IPS-18a (cell line): ENCODE measurements at regions not wholly inside any gene's neighbourhood (a gene's known extent, or its start where the extent isn't known, plus 50 kb on each side); places are given as distances from the start of the nearest gene placed in this dataset.
"Not testable (repeated sequence)": the region's sequence is repeated elsewhere in the genome, so short reads cannot be mapped to it uniquely, and the experiment has no call there.

Experiments used
- H3K27ac ChIP-seq: one replicate; pipeline ENCODE4 v1.5.1; 2013; ENCODE audit warnings: low read length
- H3K27me3 ChIP-seq: one replicate; pipeline ENCODE4 v1.6.1; 2013; ENCODE audit warnings: mild to moderate bottlenecking, low read length; ENCODE audit not compliant: control insufficient read depth, insufficient read depth
- H3K36me3 ChIP-seq: one replicate; pipeline ENCODE4 v1.6.1; 2013; ENCODE audit warnings: low read depth, low read length; ENCODE audit not compliant: control insufficient read depth
- H3K4me1 ChIP-seq: one replicate; pipeline ENCODE4 v1.6.1; 2013; ENCODE audit warnings: low read depth, low read length; ENCODE audit not compliant: control insufficient read depth
- H3K4me3 ChIP-seq: one replicate; pipeline ENCODE4 v1.5.1; 2013; ENCODE audit warnings: low read length
- H3K9ac ChIP-seq: one replicate; pipeline ENCODE4 v1.6.1; 2013; ENCODE audit warnings: mild to moderate bottlenecking, low read length, moderate library complexity
- H3K9me3 ChIP-seq: one replicate; pipeline ENCODE4 v1.6.1; 2013; ENCODE audit warnings: low read depth, low read length; ENCODE audit not compliant: control insufficient read depth

GRCh38 chr10:6995341-6995740 is 415.3 kb upstream of the PRKCQ start:
- Histone ChIP-seq H3K27ac (no peak overlapping the region), H3K36me3 (no peaks in the 10 kb centered on the region), H3K4me1 (no peaks in the 10 kb centered on the region), H3K9me3 (no peaks in the 10 kb centered on the region), H3K9ac (no peak overlapping the region), H3K4me3 (no peak overlapping the region), H3K27me3 (no peaks in the 10 kb centered on the region)

DNA sequence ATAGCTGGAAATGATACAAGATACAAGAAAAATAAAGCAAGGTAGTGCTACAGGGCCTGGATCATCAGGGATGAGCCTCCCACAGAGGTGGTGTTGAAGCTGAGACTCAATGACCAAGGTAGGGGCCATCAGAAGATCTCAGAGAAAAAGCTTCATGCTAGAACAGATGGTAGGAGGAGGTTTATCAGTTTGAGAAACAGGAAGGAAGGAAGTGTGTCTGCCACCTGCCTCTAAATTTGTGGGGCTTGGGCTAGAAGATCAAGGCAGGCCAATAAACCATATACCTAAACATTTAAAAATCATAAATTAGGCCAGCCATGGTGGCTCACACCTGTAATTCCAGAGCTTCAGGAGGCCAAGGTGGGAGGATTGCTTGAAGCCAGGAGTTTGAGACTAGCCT is 410.8 kb upstream of the PRKCQ start:
- Histone ChIP-seq H3K9ac (no peak overlapping the region), H3K27me3 (no peaks in the 10 kb centered on the region), H3K36me3 (no peaks in the 10 kb centered on the region), H3K9me3 (no peaks in the 10 kb centered on the region), H3K4me3 (no peak overlapping the region), H3K4me1 (no peaks in the 10 kb centered on the region), H3K27ac (no peak overlapping the region)

GRCh38 chr10:6988654-6989053 is 408.6 kb upstream of the PRKCQ start:
- no peak overlapping the region for H3K9ac ChIP-seq
- no peak overlapping the region for H3K4me3 ChIP-seq
- no peaks in the 10 kb centered on the region for H3K4me1 ChIP-seq
- H3K36me3 ChIP-seq = no peaks in the 10 kb centered on the region
- H3K27me3 ChIP-seq = no peaks in the 10 kb centered on the region
- no peaks in the 10 kb centered on the region for H3K9me3 ChIP-seq
- H3K27ac ChIP-seq = no peak overlapping the region

GRCh38 chr10:6987536-6987945 is 407.5 kb upstream of the PRKCQ start:
- Histone ChIP-seq H3K27me3 (no peaks in the 10 kb centered on the region), H3K36me3 (no peaks in the 10 kb centered on the region), H3K9ac (no peak overlapping the region), H3K4me1 (no peaks in the 10 kb centered on the region), H3K27ac (no peak overlapping the region), H3K4me3 (no peak overlapping the region), H3K9me3 (no peaks in the 10 kb centered on the region)

DNA sequence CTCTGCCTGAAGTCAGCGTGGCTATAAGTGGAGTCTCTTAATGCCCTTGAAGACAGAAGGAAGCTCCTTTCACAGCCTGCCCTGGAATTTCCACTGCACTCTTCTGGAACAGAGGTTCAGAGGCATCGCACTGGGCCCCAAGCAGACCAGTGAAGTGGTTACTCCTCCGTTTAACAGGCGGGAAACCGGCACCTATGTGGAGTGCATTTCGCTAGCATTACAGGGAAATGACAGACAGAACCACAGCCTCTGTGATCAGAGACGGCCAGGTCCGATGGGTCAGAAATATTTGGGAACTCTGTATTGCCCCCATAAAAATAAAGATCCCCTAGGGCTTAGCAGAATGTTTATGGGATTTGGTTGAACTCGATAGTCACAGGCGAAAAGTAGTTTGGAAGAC is 406.9 kb upstream of the PRKCQ start:
- Histone ChIP-seq H3K4me3 (no peak overlapping the region), H3K9ac (no peak overlapping the region), H3K27me3 (no peaks in the 10 kb centered on the region), H3K27ac (no peak overlapping the region), H3K36me3 (no peaks in the 10 kb centered on the region), H3K4me1 (no peaks in the 10 kb centered on the region), H3K9me3 (no peaks in the 10 kb centered on the region)

DNA sequence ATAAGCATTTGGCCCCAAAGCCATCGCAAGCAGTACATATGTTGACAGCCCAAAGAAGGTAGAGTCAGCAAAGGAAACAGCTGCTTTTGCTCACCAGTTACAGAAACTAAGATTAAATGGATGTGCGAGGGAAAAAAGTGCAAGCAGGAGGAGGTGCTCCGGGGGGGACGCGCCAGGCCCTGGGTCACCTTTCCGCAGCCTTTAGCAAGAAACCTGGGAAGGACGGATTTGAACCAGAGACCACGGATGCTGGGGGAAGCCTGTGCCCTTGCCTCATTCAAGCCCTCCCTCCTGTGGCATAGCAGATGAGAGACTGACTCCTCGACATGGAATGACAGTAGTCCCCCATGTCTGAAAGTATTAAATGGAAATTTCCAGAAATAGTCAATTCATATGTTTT is 405.6 kb upstream of the PRKCQ start:
- H3K4me1 ChIP-seq = no peaks in the 10 kb centered on the region
- no peaks in the 10 kb centered on the region for H3K36me3 ChIP-seq
- H3K9ac ChIP-seq = no peak overlapping the region
- H3K27ac ChIP-seq = no peak overlapping the region
- no peaks in the 10 kb centered on the region for H3K9me3 ChIP-seq
- H3K27me3 ChIP-seq = no peaks in the 10 kb centered on the region
- no peak overlapping the region for H3K4me3 ChIP-seq

GRCh38 chr10:6984971-6985370 is 404.9 kb upstream of the PRKCQ start:
- H3K27ac ChIP-seq = no peak overlapping the region
- no peaks in the 10 kb centered on the region for H3K27me3 ChIP-seq
- no peaks in the 10 kb centered on the region for H3K9me3 ChIP-seq
- no peaks in the 10 kb centered on the region for H3K4me1 ChIP-seq
- no peak overlapping the region for H3K9ac ChIP-seq
- no peak overlapping the region for H3K4me3 ChIP-seq
- no peaks in the 10 kb centered on the region for H3K36me3 ChIP-seq

DNA sequence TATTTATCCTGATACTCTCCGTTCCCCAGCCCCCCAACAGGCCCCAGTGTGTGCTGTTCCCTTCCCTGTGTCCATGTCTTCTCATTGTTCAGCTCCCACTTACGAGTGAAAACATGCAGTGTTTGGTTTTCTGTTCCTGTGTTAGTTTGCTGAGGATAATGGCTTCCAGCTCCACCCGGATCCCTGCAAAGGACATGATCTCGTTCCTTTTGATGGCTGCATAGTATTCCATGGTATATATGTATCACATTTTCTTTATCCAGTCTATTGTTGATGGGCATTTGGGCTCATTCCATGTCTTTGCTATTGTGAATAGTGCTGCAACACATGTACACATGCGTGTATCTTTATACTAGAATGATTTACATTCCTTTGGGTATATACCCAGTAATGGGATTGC is 403.9 kb upstream of the PRKCQ start:
- H3K9me3 ChIP-seq, H3K4me1 ChIP-seq, H3K27ac ChIP-seq, H3K4me3 ChIP-seq, H3K9ac ChIP-seq, H3K27me3 ChIP-seq, H3K36me3 ChIP-seq: not testable (repeated sequence)

DNA sequence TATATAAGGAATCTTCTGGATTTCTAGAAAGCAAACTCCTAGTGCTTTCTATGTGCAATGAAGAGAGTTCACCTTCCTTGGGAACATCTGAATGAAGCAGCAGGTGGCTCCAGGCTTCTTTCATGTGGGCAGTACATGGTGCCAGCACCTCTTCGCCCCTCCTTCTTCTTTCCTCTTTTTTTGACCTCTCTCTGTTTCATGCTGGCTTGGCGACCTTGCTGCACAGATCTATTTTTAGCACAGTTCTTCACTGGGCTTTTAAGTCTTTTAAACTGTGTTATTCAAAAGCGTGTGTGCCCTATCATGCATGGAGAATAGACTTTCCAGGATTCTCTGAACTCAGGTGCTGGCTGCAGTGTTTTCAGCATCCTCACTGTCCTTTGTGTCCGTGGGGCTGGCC is 400.3 kb upstream of the PRKCQ start:
- H3K9me3 ChIP-seq = no peaks in the 10 kb centered on the region
- H3K27ac ChIP-seq = no peak overlapping the region
- no peak overlapping the region for H3K4me3 ChIP-seq
- no peaks in the 10 kb centered on the region for H3K4me1 ChIP-seq
- no peak overlapping the region for H3K9ac ChIP-seq
- H3K27me3 ChIP-seq = no peaks in the 10 kb centered on the region
- no peaks in the 10 kb centered on the region for H3K36me3 ChIP-seq

GRCh38 chr10:6979371-6979770 is 399.3 kb upstream of the PRKCQ start:
- Histone ChIP-seq H3K4me1 (no peaks in the 10 kb centered on the region), H3K9me3 (no peaks in the 10 kb centered on the region), H3K27me3 (no peaks in the 10 kb centered on the region)

GRCh38 chr10:6978187-6978627 is 398.1 kb upstream of the PRKCQ start:
- H3K4me1 ChIP-seq = no peaks in the 10 kb centered on the region
- no peak overlapping the region for H3K4me3 ChIP-seq
- H3K36me3 ChIP-seq = no peaks in the 10 kb centered on the region
- H3K9ac ChIP-seq = no peak overlapping the region
- no peaks in the 10 kb centered on the region for H3K27me3 ChIP-seq
- H3K9me3 ChIP-seq = no peaks in the 10 kb centered on the region
- H3K27ac ChIP-seq = no peak overlapping the region

More at GRCh38 chr10:6979371-6979770, 399.3 kb upstream of the PRKCQ start:
- Histone ChIP-seq H3K27ac (no peak overlapping the region), H3K9ac (no peak overlapping the region), H3K36me3 (no peaks in the 10 kb centered on the region), H3K4me3 (no peak overlapping the region)

- no peak overlapping the region for H3K4me3 ChIP-seq
- no peak overlapping the region for H3K27ac ChIP-seq
- no peaks in the 10 kb centered on the region for H3K4me1 ChIP-seq
- no peak overlapping the region for H3K9ac ChIP-seq
- H3K36me3 ChIP-seq = no peaks in the 10 kb centered on the region
- no peaks in the 10 kb centered on the region for H3K9me3 ChIP-seq
- H3K27me3 ChIP-seq = no peaks in the 10 kb centered on the region
These were observed 397.5 kb upstream of the PRKCQ start for GRCh38 chr10:6977398-6978186.
